Nephron (organoid): ENCODE measurements at regions not wholly inside any gene's neighbourhood (a gene's known extent, or its start where the extent isn't known, plus 50 kb on each side); places are given as distances from the start of the nearest gene placed in this dataset.

Experiments used
- H3K27ac Mint-ChIP-seq, 3 experiments: 2 replicates each; pipeline ENCODE4 v1.8.0; 2020; ENCODE audit warnings: mixed read lengths in 3 of 3, mild to moderate bottlenecking in 2 of 3, moderate library complexity in 1 of 3
- H3K27me3 Mint-ChIP-seq: 2 replicates; pipeline ENCODE4 v1.8.0; 2021; ENCODE audit warnings: low read depth, mild to moderate bottlenecking, moderate library complexity, mixed read lengths
- H3K36me3 Mint-ChIP-seq: 2 replicates; pipeline ENCODE4 v1.8.0; 2020; ENCODE audit warnings: low read depth, mixed read lengths
- H3K4me1 Mint-ChIP-seq: 2 replicates; pipeline ENCODE4 v1.8.0; 2020; ENCODE audit warnings: mixed read lengths
- H3K4me3 Mint-ChIP-seq, 3 experiments: 2 replicates each; pipeline ENCODE4 v1.8.0; 2020; ENCODE audit warnings: mild to moderate bottlenecking in 3 of 3, mixed read lengths in 3 of 3, moderate library complexity in 2 of 3
- H3K9me3 Mint-ChIP-seq: 2 replicates; pipeline ENCODE4 v1.8.0; 2020; ENCODE audit warnings: mixed read lengths
- CTCF ChIP-seq, 3 experiments: fragments of 200-600 bp; sonication (generic); IDR thresholded peaks; one replicate each; pipeline ENCODE4 v1.5.0; 2021; ENCODE audit warnings: antibody characterized with exemption in 3 of 3; ENCODE audit not compliant: unreplicated experiment in 3 of 3

GRCh38 chr2:180646756-180647155, 333.6 kb upstream of the UBE2E3 start:
- H3K36me3 Mint-ChIP-seq = no peaks in the 10 kb centered on the region
- peak overlapping the region; percentile 86 to 92 (median 86) for H3K27ac Mint-ChIP-seq
- H3K27me3 Mint-ChIP-seq = no peaks in the 10 kb centered on the region
- peak overlapping the region in 1 of 3 experiments; percentile 28 for H3K4me3 Mint-ChIP-seq
- TF ChIP-seq CTCF (IDR thresholded peaks at IDR 0.05; ENCODE audit: unreplicated experiment in 3 of 3) = no peak
- H3K9me3 Mint-ChIP-seq = peaks cover 9% of the 10 kb centered on the region
- peaks cover 23% of the 10 kb centered on the region for H3K4me1 Mint-ChIP-seq

GRCh38 chr2:180644709-180645108, 335.7 kb upstream of the UBE2E3 start:
- Mint-ChIP-seq H3K9me3 (peaks cover 13% of the 10 kb centered on the region), H3K36me3 (no peaks in the 10 kb centered on the region), H3K4me1 (peaks cover 23% of the 10 kb centered on the region), H3K4me3 (no peak overlapping the region), H3K27ac (no peak overlapping the region), H3K27me3 (no peaks in the 10 kb centered on the region)
- no peak for TF ChIP-seq CTCF (IDR thresholded peaks at IDR 0.05; ENCODE audit: unreplicated experiment in 3 of 3)

- Mint-ChIP-seq H3K27ac (no peak overlapping the region), H3K4me3 (no peak overlapping the region), H3K4me1 (no peaks in the 10 kb centered on the region), H3K36me3 (no peaks in the 10 kb centered on the region), H3K27me3 (no peaks in the 10 kb centered on the region), H3K9me3 (no peaks in the 10 kb centered on the region)
- TF ChIP-seq CTCF (IDR thresholded peaks at IDR 0.05; ENCODE audit: unreplicated experiment in 3 of 3) = no peak
These were observed 349.6 kb upstream of the UBE2E3 start for GRCh38 chr2:180630756-180631155.

- no peak overlapping the region for H3K27ac Mint-ChIP-seq
- no peaks in the 10 kb centered on the region for H3K4me1 Mint-ChIP-seq
- no peak overlapping the region for H3K4me3 Mint-ChIP-seq
- H3K36me3 Mint-ChIP-seq = no peaks in the 10 kb centered on the region
- no peak for TF ChIP-seq CTCF (IDR thresholded peaks at IDR 0.05; ENCODE audit: unreplicated experiment in 3 of 3)
- H3K9me3 Mint-ChIP-seq = peaks cover 4% of the 10 kb centered on the region
- H3K27me3 Mint-ChIP-seq = no peaks in the 10 kb centered on the region
These were observed 355.2 kb upstream of the UBE2E3 start for GRCh38 chr2:180625006-180625844.

- H3K36me3 Mint-ChIP-seq = no peaks in the 10 kb centered on the region
- no peak overlapping the region for H3K4me3 Mint-ChIP-seq
- no peak for TF ChIP-seq CTCF (IDR thresholded peaks at IDR 0.05; ENCODE audit: unreplicated experiment in 3 of 3)
- H3K27ac Mint-ChIP-seq = peak overlapping the region in 2 of 3 experiments; percentile 57 to 73
- H3K27me3 Mint-ChIP-seq = no peaks in the 10 kb centered on the region
- H3K4me1 Mint-ChIP-seq = no peaks in the 10 kb centered on the region
- H3K9me3 Mint-ChIP-seq = peaks cover 4% of the 10 kb centered on the region
These were observed 358.2 kb upstream of the UBE2E3 start for GRCh38 chr2:180621941-180622918.
